ENCODE measurements at regions not wholly inside any gene's neighbourhood (a gene's known extent, or its start where the extent isn't known, plus 50 kb on each side); places are given as distances from the start of the nearest gene placed in this dataset.

DNA sequence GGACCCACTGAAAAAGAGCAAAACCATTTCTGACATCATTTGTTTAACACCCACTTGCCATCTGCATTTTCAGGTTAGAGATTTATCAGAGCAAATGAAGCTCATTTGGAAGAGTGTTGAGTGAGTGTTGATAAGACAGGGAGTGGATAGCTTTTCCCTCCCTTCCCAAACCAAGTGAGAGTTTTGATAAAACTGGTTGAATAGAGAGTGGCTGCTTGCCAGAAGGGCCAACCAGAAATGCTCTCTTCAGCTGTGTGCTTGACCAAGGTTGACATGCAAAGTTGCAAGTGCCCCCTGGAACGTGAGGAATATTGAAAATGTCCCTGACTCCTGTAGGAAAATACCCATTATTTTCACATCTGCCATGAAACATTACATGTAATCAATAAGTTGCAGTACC lies 1487.0 kb upstream of the FLRT2 start:
- H3K4me1 ChIP-seq, result no peaks in the 10 kb centered on the region
- no peaks in the 10 kb centered on the region for H3K36me3 ChIP-seq
- in situ Hi-C loops (cut with MboI; ENCODE audit: low pct_ligation_motif_present in 1 of 4, low pct_unique_long_range_greater_than_20kb in 1 of 4, low sequenced_read_pairs in 3 of 4), result no loop called here
- no peak for DNase-seq
- TF ChIP-seq EP300 (IDR thresholded peaks at IDR 0.05; ENCODE audit: low read depth) (no peak), POLR2A (IDR thresholded peaks at IDR 0.05) (no peak), POLR2AphosphoS5 (IDR thresholded peaks at IDR 0.05) (no peak)
- TF ChIP-seq, protein P1, sequence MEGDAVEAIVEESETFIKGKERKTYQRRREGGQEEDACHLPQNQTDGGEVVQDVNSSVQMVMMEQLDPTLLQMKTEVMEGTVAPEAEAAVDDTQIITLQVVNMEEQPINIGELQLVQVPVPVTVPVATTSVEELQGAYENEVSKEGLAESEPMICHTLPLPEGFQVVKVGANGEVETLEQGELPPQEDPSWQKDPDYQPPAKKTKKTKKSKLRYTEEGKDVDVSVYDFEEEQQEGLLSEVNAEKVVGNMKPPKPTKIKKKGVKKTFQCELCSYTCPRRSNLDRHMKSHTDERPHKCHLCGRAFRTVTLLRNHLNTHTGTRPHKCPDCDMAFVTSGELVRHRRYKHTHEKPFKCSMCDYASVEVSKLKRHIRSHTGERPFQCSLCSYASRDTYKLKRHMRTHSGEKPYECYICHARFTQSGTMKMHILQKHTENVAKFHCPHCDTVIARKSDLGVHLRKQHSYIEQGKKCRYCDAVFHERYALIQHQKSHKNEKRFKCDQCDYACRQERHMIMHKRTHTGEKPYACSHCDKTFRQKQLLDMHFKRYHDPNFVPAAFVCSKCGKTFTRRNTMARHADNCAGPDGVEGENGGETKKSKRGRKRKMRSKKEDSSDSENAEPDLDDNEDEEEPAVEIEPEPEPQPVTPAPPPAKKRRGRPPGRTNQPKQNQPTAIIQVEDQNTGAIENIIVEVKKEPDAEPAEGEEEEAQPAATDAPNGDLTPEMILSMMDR (IDR thresholded peaks at IDR 0.05), result no peak
- 74 to 75% methylated on average over 1 of the region's 1 CpG for WGBS, 2 donors (ENCODE audit: low coverage in 1 of 2)
- no peak overlapping the region for H3K27ac ChIP-seq
- no peaks in the 10 kb centered on the region for H3K27me3 ChIP-seq
- H3K4me3 ChIP-seq, result no peak overlapping the region
- no peaks in the 10 kb centered on the region for H3K9me3 ChIP-seq
- intact Hi-C loops (cut with DNase I; ENCODE audit: low total_unique reads), result no loop called here

DNA sequence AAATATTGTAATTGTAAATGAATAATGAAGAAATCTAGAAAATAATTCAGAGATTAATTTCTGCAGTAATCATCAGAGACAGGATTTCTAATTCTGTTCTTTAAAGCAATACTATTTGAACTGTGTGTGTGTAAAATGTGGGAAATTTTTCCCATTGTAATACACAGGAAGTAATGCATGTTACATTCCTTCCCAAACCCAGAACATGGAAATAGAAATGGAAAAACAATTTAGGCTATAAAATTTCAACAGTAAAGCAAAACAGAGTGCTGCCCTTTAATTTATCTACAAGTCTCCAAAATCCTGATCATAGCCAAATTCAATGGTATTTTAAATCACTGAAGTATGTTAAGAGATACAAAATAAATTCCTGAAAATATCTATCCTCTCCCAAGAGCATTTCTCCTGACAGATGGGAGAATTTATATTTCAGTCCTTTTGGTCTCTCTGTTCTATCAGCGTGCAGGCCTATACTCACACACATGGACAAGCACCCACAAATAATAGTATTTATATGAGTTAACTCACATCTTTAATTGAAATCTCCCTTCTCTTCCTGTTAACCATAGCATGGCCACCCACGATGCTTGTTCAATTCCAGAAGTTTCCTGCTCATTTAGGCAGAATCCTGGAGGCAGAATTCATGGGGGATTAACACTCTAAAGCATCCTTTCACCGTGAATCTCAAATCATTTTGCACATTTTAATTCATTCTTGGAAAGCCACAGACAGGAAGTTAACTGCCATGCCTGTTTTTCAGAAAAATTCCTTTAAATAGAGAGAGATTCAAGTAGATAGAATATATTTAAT lies 1465.4 kb upstream of the FLRT2 start:
- intact Hi-C loops (cut with DNase I; ENCODE audit: low total_unique reads), result no loop called here

DNA sequence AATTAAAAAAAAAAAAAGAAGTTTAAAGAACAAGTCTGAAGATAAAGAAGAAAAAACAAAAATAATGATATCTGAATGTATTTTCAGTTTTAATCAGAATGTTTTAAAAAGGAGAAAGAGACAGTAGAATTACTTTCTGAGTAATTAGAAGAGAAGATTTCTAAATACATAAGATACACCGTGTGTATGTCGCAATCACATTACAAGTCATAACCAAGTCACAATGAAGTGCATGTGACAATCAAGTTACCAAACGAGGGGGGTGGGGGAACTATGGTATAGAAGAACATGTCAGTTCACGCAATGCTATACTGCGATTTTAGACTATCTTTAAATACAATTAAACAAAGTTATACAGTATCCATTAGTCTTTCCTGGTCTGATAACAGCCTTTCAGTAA lies 1464.1 kb upstream of the FLRT2 start:
- no peaks in the 10 kb centered on the region for H3K9me3 ChIP-seq
- no peak overlapping the region for H3K4me3 ChIP-seq
- H3K27me3 ChIP-seq, result no peaks in the 10 kb centered on the region
- WGBS, 2 donors (ENCODE audit: low coverage in 1 of 2), result 81% methylated on average over 5 of the region's 5 CpGs
- no peaks in the 10 kb centered on the region for H3K36me3 ChIP-seq
- no peaks in the 10 kb centered on the region for H3K4me1 ChIP-seq
- TF ChIP-seq, protein P1 (IDR thresholded peaks at IDR 0.05), result no peak
- no peak for TF ChIP-seq POLR2A (IDR thresholded peaks at IDR 0.05)
- TF ChIP-seq EP300 (IDR thresholded peaks at IDR 0.05; ENCODE audit: low read depth), result no peak
- no peak for TF ChIP-seq POLR2AphosphoS5 (IDR thresholded peaks at IDR 0.05)
- no peak for DNase-seq
- no peak overlapping the region for H3K27ac ChIP-seq
- intact Hi-C loops (cut with DNase I; ENCODE audit: low total_unique reads), result no loop called here
- in situ Hi-C loops (cut with MboI; ENCODE audit: low pct_ligation_motif_present in 1 of 4, low pct_unique_long_range_greater_than_20kb in 1 of 4, low sequenced_read_pairs in 3 of 4), result no loop called here

More for the DNA sequence above, 1465.4 kb upstream of the FLRT2 start:
- H3K4me1 ChIP-seq, result no peaks in the 10 kb centered on the region
- H3K9me3 ChIP-seq, result no peaks in the 10 kb centered on the region
- H3K36me3 ChIP-seq, result no peaks in the 10 kb centered on the region
- in situ Hi-C loops (cut with MboI; ENCODE audit: low pct_ligation_motif_present in 1 of 4, low pct_unique_long_range_greater_than_20kb in 1 of 4, low sequenced_read_pairs in 3 of 4), result no loop called here
- H3K27ac ChIP-seq, result no peak overlapping the region
- 41 to 46% methylated on average over 3 of the region's 3 CpGs for WGBS, 2 donors (ENCODE audit: low coverage in 1 of 2)
- TF ChIP-seq EP300 (IDR thresholded peaks at IDR 0.05; ENCODE audit: low read depth), result no peak
- TF ChIP-seq, protein P1 (IDR thresholded peaks at IDR 0.05), result no peak
- TF ChIP-seq POLR2AphosphoS5 (IDR thresholded peaks at IDR 0.05), result no peak
- no peak for TF ChIP-seq POLR2A (IDR thresholded peaks at IDR 0.05)
- H3K27me3 ChIP-seq, result no peaks in the 10 kb centered on the region
- H3K4me3 ChIP-seq, result no peak overlapping the region
- DNase-seq, result no peak

GRCh38 chr14:84068288-84068687 lies 1461.7 kb upstream of the FLRT2 start:
- no peak for DNase-seq
- Histone ChIP-seq H3K27ac (no peak overlapping the region), H3K9me3 (no peaks in the 10 kb centered on the region), H3K4me1 (no peaks in the 10 kb centered on the region), H3K4me3 (no peak overlapping the region), H3K27me3 (no peaks in the 10 kb centered on the region), H3K36me3 (no peaks in the 10 kb centered on the region)
- 81 to 82% methylated on average over 2 of the region's 2 CpGs for WGBS, 2 donors (ENCODE audit: low coverage in 1 of 2)
- intact Hi-C loops (cut with DNase I; ENCODE audit: low total_unique reads), result no loop called here
- TF ChIP-seq POLR2A (IDR thresholded peaks at IDR 0.05) (no peak), EP300 (IDR thresholded peaks at IDR 0.05; ENCODE audit: low read depth) (no peak), POLR2AphosphoS5 (IDR thresholded peaks at IDR 0.05) (no peak)
- TF ChIP-seq, protein P1 (IDR thresholded peaks at IDR 0.05), result no peak
- in situ Hi-C loops (cut with MboI; ENCODE audit: low pct_ligation_motif_present in 1 of 4, low pct_unique_long_range_greater_than_20kb in 1 of 4, low sequenced_read_pairs in 3 of 4), result no loop called here

Measured in transverse colon (tissue), 4 donors.